Activated naive CD8-positive, alpha-beta T cell treated with anti-CD3 and anti-CD28 coated beads for 36 hours (primary cell): ENCODE measurements at regions not wholly inside any gene's neighbourhood (a gene's known extent, or its start where the extent isn't known, plus 50 kb on each side); places are given as distances from the start of the nearest gene placed in this dataset.
"Not testable (repeated sequence)": the region's sequence is repeated elsewhere in the genome, so short reads cannot be mapped to it uniquely, and the experiment has no call there.

ENCODE experiments used
- DNase-seq: peaks from one replicate; pipeline ENCODE4 v3.0.0; 2021
- H3K27ac Mint-ChIP-seq: one replicate; pipeline ENCODE4 v1.8.0; 2022; ENCODE audit warnings: mild to moderate bottlenecking, moderate library complexity, mixed read lengths
- H3K27me3 Mint-ChIP-seq: one replicate; pipeline ENCODE4 v1.8.0; 2022; ENCODE audit warnings: mild to moderate bottlenecking, mixed read lengths
- H3K36me3 Mint-ChIP-seq: one replicate; pipeline ENCODE4 v1.8.0; 2021; ENCODE audit warnings: mild to moderate bottlenecking, mixed read lengths
- H3K4me1 Mint-ChIP-seq: one replicate; pipeline ENCODE4 v1.8.0; 2021; ENCODE audit warnings: mixed read lengths
- H3K4me3 Mint-ChIP-seq: one replicate; pipeline ENCODE4 v1.8.0; 2022; ENCODE audit warnings: mild to moderate bottlenecking, moderate library complexity, mixed read lengths
- H3K9me3 Mint-ChIP-seq: one replicate; pipeline ENCODE4 v1.8.0; 2022; ENCODE audit warnings: mixed read lengths

DNA sequence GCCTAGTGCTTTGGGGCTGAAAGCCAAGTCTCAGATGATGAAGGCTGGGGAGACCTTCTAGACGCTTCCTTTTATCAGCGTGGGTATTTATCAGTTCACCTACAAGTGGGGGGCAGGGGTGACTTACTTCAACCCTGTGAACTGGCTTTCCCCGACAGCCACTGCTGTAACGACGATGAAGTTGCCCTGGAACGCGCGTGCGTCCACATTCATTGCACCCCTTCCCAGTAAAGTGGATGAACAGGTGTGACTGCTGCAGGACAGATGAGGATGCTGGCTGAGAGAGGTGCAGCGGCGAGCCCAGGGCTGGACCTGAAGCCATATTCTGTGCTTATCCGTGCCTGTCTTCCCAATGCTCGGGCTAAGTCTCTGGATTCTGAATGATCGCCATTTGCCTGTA, 1122.3 kb downstream of the TBC1D22A start:
- DNase-seq, result no peak
- Mint-ChIP-seq H3K4me1 (no peaks in the 10 kb centered on the region), H3K27ac (no peak overlapping the region), H3K9me3 (no peaks in the 10 kb centered on the region), H3K27me3 (peaks cover 6% of the 10 kb centered on the region), H3K36me3 (no peaks in the 10 kb centered on the region), H3K4me3 (no peak overlapping the region)

DNA sequence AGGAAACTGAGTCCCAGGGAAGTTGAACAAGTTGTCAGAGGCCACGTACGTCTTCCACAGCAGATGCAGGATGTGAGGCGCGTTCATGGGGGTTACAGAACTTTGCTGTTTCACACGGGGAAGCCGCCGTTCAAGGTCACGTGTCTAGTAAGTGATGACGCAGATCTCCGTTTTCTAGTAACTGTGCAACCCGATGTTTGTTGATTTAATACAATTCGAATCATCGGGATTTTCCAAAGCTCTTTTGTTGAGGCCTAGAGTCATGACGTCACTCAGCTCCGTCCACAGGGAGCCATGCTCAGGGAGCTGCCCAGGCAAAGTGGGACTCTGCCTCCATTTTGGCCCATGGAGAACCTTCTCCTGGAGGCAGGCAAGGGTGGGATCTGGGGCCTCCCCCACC, 1121.8 kb downstream of the TBC1D22A start:
- H3K9me3 Mint-ChIP-seq, result no peaks in the 10 kb centered on the region
- DNase-seq, result no peak
- no peak overlapping the region for H3K4me3 Mint-ChIP-seq
- peaks cover 6% of the 10 kb centered on the region for H3K27me3 Mint-ChIP-seq
- no peaks in the 10 kb centered on the region for H3K4me1 Mint-ChIP-seq
- no peaks in the 10 kb centered on the region for H3K36me3 Mint-ChIP-seq
- no peak overlapping the region for H3K27ac Mint-ChIP-seq

DNA sequence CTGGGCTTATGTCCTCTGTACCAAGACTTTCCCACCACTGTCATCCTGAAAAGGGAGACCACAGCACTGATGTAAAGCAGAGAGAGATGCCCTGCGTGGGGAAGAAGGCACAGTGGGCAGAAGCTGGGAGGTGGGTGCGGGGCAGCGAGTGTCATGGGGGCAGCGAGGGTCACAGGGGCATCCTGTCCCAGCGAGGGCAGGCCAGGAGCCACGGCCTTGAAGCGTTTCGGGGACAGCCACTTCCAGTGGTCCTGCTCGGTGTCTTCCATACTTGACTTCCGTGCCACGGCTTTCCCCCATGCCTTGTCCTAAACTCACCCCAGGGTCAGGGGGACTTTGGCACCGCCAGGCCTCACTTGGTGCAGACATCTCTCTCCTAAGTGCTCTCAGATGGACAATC, 1121.3 kb downstream of the TBC1D22A start:
- H3K4me1 Mint-ChIP-seq, result no peaks in the 10 kb centered on the region
- no peaks in the 10 kb centered on the region for H3K9me3 Mint-ChIP-seq
- no peaks in the 10 kb centered on the region for H3K36me3 Mint-ChIP-seq
- no peak overlapping the region for H3K4me3 Mint-ChIP-seq
- H3K27me3 Mint-ChIP-seq, result peaks cover 6% of the 10 kb centered on the region
- no peak overlapping the region for H3K27ac Mint-ChIP-seq
- DNase-seq, result no peak

DNA sequence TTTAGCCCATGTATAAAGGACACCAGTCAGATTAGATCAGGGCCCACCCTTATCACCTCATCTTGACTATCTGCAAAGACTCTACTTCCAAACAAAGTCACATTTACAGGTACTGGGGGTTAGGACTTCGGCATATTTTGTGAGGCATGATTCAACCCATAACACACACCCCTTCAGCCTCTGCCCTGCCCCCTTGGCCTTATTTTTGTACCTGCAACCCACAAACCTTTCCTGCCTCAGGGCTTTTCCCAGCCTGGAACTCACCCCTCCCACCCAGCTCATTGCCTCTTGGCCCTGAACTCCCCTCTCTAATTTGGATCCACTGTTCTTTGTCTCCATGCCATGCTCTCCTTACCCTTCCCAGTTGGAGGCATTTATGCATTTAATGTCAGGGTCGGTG, 1116.9 kb downstream of the TBC1D22A start:
- Mint-ChIP-seq H3K27ac (no peak overlapping the region), H3K36me3 (no peaks in the 10 kb centered on the region), H3K27me3 (peaks cover 17% of the 10 kb centered on the region), H3K4me3 (no peak overlapping the region), H3K4me1 (no peaks in the 10 kb centered on the region), H3K9me3 (no peaks in the 10 kb centered on the region)
- no peak for DNase-seq

DNA sequence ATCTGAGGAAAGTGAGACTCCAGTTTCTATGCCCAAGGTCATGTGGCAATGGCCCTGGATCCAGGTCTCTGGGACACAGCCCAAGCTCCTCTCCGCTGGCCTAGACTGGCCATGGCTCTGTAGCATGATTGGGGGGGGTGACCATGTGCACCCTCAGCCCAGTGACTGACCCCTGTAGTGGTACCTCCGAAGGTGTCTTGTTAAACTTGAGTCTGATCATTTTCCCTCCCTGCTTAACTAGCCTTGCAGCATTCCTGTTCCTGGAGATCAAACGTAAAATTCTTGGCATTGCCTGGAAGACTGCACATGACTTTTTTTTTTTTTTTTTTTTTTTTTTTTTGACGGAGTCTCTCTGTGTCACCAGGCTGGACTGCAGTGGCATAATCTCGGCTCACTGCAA, 1116.0 kb downstream of the TBC1D22A start:
- H3K4me3 Mint-ChIP-seq, result no peak overlapping the region
- no peaks in the 10 kb centered on the region for H3K36me3 Mint-ChIP-seq
- no peaks in the 10 kb centered on the region for H3K9me3 Mint-ChIP-seq
- no peak overlapping the region for H3K27ac Mint-ChIP-seq
- peaks cover 17% of the 10 kb centered on the region for H3K27me3 Mint-ChIP-seq
- H3K4me1 Mint-ChIP-seq, result no peaks in the 10 kb centered on the region
- DNase-seq, result no peak

DNA sequence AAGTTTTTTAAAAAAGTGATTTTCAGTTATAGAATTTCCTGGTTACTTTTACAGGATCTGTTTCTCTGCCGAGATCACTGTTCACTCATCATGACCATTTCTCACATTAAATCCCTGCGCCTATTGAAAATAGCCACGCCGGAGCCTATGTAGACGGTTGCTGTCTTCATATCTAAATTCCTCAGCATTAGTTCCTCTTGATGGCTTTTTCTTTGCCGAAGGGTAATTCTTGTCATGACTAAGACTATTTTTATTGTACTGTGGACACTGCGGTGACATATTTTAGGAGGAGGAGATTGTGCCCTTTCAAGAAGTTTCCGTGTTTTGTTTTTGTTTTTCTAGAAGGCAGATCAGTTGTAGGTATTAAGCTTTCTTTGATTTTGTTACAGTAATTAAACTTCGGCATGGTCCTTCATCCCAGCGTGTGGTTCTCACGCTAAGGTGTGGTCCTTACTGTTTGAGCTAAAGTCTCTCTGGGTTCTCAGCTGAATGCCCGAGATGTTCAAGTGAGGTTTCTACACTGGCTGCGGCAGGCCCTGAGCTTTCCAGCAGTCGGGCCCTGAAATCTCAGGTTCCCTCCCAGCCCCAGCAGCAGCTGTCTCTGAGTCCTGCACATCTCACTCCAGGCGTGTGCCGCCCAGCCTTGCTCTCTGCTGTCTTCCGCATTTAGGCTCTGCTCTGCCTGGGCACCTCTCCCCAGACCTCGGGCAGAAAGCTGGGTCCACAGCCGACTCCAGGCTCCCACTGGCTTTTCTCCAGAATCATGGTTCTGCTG, 1110.5 kb downstream of the TBC1D22A start:
- H3K27ac Mint-ChIP-seq, result no peak overlapping the region
- H3K27me3 Mint-ChIP-seq, result peaks cover 14% of the 10 kb centered on the region
- peaks cover 2% of the 10 kb centered on the region for H3K9me3 Mint-ChIP-seq
- no peaks in the 10 kb centered on the region for H3K4me1 Mint-ChIP-seq
- no peaks in the 10 kb centered on the region for H3K36me3 Mint-ChIP-seq
- no peak overlapping the region for H3K4me3 Mint-ChIP-seq
- DNase-seq, result no peak

DNA sequence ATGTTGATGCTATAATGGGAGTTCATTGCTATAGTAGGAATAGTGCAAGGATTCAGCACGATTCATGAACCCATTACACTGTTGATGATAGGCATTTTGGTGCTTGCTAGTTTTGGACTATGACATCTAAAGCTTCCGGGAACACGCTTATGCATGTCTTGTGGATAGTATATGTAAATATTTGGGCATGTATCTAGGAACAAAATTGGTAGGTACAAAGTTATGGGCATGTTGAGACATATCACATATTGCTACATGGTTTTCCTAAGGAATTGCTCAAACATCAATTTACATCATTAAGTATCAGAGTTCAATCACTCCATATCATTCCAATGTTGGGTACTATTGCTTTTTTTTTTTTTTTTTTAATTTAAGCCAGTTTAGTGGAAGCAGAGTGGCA, 1103.2 kb downstream of the TBC1D22A start:
- Mint-ChIP-seq H3K27ac (no peak overlapping the region), H3K4me3 (no peak overlapping the region), H3K4me1 (no peaks in the 10 kb centered on the region), H3K36me3 (no peaks in the 10 kb centered on the region), H3K27me3 (peaks cover 11% of the 10 kb centered on the region), H3K9me3 (peaks cover 5% of the 10 kb centered on the region)
- DNase-seq, result no peak

DNA sequence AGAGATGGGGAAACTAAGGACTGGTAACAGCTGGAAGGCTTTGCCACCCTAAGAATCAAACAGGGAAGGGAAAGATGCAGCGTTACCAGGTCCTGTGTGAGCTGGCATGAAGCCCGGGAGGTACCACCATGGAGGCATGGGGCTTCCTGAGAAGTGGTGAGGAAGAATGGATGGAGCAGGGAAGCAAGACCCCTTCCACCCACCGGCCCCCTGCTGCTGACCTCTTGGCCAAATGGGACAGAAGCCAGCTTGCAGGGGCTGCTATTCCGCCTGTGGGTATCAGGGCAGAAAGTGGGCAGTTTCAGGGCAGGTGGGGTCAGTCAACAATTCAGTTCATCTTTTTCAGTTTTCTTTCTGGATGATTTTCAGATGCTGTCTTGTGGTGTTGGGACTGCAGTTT, 1099.9 kb downstream of the TBC1D22A start:
- H3K9me3 Mint-ChIP-seq, result no peaks in the 10 kb centered on the region
- no peak overlapping the region for H3K27ac Mint-ChIP-seq
- H3K36me3 Mint-ChIP-seq, result no peaks in the 10 kb centered on the region
- peaks cover 15% of the 10 kb centered on the region for H3K27me3 Mint-ChIP-seq
- no peak for DNase-seq
- H3K4me1 Mint-ChIP-seq, result no peaks in the 10 kb centered on the region
- no peak overlapping the region for H3K4me3 Mint-ChIP-seq

DNA sequence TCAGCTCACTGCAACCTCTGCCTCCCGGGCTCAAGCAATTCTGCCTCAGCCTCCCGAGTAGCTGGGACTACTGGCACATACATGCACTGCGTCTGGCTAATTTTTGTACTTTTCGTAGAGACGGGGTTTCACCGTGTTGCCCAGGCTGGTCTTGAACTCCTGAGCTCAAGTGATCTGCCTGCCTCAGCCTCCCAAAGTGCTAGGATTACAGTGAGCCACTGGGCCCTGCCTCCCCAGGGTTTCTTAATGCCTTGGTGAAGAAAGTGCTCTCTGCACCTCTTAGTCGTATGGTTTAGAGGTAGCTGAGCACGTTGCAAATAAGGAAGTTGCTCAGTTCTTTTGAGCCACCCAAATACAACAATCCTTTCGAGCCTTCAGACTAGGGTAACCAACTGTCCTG, 1098.5 kb downstream of the TBC1D22A start:
- peaks cover 15% of the 10 kb centered on the region for H3K27me3 Mint-ChIP-seq
- H3K9me3 Mint-ChIP-seq, H3K36me3 Mint-ChIP-seq, DNase-seq, H3K4me3 Mint-ChIP-seq, H3K4me1 Mint-ChIP-seq, H3K27ac Mint-ChIP-seq: not testable (repeated sequence)

DNA sequence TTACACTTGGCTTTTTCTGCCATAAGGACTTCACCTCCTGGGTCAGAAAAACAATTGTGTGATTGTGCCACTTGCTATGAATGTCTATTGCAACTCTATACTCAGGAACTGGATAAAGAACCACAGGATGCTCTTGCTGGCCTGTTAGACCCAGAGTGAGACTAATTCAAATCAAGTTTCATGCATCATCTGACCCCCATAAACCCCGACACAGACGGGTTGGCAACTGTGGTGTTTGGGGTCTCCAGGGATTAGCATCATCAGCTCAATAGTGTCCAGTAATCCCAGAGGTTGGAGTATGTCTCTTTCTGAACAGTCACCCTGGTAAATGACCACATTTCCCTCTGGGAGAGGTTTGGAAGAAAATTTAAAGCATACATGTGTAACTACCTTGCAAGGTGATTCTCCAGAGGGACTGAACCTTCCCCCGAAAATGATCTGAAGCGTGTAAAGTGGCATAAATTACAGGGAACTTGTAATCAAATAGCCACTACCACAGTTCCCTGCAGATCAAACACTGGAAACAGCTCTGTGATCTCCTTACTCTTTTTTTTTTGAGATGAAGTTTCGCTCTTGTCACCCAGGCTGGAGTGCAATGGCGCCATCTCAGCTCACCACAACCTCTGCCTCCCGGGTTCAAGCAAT, 1097.6 kb downstream of the TBC1D22A start:
- H3K27me3 Mint-ChIP-seq, result peaks cover 15% of the 10 kb centered on the region
- no peaks in the 10 kb centered on the region for H3K36me3 Mint-ChIP-seq
- no peak overlapping the region for H3K4me3 Mint-ChIP-seq
- no peaks in the 10 kb centered on the region for H3K4me1 Mint-ChIP-seq
- H3K27ac Mint-ChIP-seq, result no peak overlapping the region
- no peak for DNase-seq
- H3K9me3 Mint-ChIP-seq, result no peaks in the 10 kb centered on the region

DNA sequence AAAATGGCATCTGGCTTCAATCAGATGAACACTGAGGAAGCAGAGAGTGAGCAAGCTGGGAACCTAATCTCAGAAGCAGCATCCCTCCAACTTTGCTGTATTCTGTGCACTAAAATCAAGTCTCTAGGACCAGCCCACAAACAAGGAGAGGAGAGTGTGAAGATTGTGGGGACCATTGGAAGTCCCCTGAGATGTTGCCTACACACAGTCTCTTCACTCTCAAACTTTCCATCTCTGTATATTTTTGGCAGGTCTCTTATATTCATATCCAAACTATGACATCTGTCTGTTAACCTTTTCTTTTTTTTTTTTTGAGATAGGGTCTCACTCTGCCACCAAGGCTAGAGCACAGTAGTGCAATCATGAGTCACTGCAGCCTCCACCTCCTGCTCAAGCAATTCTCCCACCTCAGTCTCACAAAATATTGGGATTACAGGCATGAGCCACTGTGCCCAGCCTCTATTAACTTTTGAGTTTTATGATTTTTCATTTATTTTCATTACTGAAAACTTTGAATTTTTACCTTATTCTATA, 1096.4 kb downstream of the TBC1D22A start:
- H3K27me3 Mint-ChIP-seq, result peaks cover 14% of the 10 kb centered on the region
- H3K9me3 Mint-ChIP-seq, result no peaks in the 10 kb centered on the region
- no peak overlapping the region for H3K27ac Mint-ChIP-seq
- no peak for DNase-seq
- no peaks in the 10 kb centered on the region for H3K4me1 Mint-ChIP-seq
- no peaks in the 10 kb centered on the region for H3K36me3 Mint-ChIP-seq
- no peak overlapping the region for H3K4me3 Mint-ChIP-seq

DNA sequence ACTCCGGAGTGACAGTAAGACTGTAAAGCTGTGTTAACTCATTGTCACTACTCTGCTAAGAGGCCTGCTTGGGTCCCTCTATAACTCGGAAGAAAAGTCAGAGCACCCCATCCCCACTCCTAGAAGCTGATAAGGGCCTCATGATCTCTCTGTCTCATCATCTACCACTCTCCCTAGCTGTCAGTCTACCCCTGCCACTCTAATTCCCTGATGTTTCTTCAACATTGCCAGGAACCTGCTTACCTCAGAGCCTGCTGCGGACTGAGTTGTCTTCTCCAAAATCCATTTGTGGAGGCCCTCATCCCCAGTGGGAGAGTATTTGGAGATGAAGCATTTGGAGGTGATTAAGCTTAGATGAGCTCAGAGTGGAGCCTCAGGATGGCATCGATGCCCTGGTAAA, 1092.2 kb downstream of the TBC1D22A start:
- H3K4me1 Mint-ChIP-seq, result no peaks in the 10 kb centered on the region
- no peaks in the 10 kb centered on the region for H3K9me3 Mint-ChIP-seq
- DNase-seq, result no peak
- H3K27ac Mint-ChIP-seq, result no peak overlapping the region
- no peak overlapping the region for H3K4me3 Mint-ChIP-seq
- H3K36me3 Mint-ChIP-seq, result no peaks in the 10 kb centered on the region
- peaks cover 16% of the 10 kb centered on the region for H3K27me3 Mint-ChIP-seq

DNA sequence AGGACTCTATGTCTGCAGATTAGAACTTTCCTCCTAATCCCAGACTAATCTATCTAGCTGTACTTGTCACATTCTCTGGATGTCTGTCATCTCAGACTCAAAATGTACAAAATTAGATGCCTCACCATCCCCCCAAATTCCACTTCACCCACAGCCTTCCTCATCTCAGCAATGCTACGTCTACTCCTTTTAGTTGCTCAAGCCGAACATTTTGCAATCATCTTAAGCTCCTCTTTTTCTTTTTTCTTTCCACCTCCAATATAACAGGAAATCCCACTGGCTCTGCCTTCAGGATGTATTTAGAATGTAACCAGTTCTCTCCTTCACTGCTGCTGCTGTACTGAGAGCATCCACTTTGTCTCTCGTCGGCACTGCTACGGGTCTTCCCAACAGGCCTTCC, 1091.8 kb downstream of the TBC1D22A start:
- no peaks in the 10 kb centered on the region for H3K36me3 Mint-ChIP-seq
- no peak overlapping the region for H3K27ac Mint-ChIP-seq
- H3K27me3 Mint-ChIP-seq, result peaks cover 16% of the 10 kb centered on the region
- H3K4me3 Mint-ChIP-seq, result no peak overlapping the region
- no peaks in the 10 kb centered on the region for H3K9me3 Mint-ChIP-seq
- no peak for DNase-seq
- H3K4me1 Mint-ChIP-seq, result no peaks in the 10 kb centered on the region

DNA sequence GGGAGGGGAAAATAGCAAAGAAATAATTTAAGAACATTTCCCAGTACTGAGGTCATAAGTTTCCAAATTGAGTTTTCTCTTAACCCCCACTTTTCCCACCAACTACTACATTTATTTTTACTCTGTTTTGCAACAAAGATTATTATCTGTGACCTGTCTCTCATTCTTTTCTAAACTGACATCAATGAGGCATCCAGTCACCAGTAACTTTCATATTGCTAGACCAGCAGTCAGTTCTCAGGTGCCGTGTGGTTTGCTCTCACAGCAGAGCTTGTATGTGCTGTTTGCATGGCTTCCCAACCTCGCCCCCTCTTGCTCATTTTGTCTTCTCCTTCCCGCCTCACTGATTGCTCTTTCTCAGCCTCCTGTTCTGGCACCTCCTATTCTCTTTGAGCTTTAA, 1091.3 kb downstream of the TBC1D22A start:
- Mint-ChIP-seq H3K9me3 (no peaks in the 10 kb centered on the region), H3K4me3 (no peak overlapping the region), H3K36me3 (no peaks in the 10 kb centered on the region), H3K27me3 (peaks cover 16% of the 10 kb centered on the region), H3K4me1 (no peaks in the 10 kb centered on the region), H3K27ac (no peak overlapping the region)
- no peak for DNase-seq

DNA sequence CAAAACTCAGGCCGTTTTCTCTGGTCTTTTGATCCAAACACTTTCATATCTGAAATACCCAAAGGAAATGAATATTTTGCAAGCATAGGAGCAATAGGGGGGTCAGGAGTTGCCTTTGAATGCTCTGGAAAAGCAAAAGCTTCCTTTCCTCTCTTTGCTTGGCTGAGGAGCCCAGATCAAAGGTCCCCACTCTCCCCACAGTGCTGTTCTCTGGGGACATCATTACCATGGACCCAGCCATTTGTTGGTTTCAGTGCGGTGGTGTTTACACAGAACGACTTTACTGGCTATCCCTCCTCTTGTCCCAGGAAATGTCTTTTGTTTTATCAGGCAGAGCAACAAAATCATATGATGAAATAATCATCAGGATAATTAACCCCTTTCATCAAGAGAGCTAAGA, 1089.1 kb downstream of the TBC1D22A start:
- Mint-ChIP-seq H3K4me1 (no peaks in the 10 kb centered on the region), H3K27me3 (peaks cover 12% of the 10 kb centered on the region), H3K27ac (no peak overlapping the region), H3K9me3 (no peaks in the 10 kb centered on the region), H3K4me3 (no peak overlapping the region), H3K36me3 (no peaks in the 10 kb centered on the region)
- no peak for DNase-seq

DNA sequence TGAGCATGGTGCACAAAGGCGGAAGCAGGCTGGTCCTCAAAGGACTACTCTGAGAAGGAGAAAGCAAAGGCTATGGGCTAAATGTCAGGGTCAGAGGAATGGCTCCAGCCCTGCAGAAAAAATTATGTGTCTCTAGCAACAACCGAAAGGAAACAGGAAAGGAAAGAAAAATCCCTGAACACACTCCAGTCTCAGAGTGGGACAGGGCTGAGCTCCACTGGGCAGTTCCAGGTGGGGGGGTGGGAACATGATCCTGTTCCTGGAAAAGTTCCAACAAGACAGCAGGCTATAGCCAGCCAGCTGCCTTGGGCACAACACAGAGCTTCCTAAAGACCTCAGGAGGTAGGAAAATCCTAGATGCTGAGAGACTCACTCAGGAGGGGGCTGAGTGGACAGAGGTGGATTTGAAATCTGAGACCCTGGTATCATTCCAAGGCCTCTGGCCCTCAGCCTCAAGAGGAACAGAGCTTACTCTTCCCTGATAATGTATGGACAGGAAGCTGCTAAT, 1088.2 kb downstream of the TBC1D22A start:
- Mint-ChIP-seq H3K27me3 (peaks cover 12% of the 10 kb centered on the region), H3K36me3 (no peaks in the 10 kb centered on the region), H3K4me3 (no peak overlapping the region), H3K27ac (no peak overlapping the region), H3K9me3 (no peaks in the 10 kb centered on the region), H3K4me1 (no peaks in the 10 kb centered on the region)
- DNase-seq, result no peak
